Right lobe of liver (tissue), 4 donors: ENCODE measurements at regions not wholly inside any gene's neighbourhood (a gene's known extent, or its start where the extent isn't known, plus 50 kb on each side); places are given as distances from the start of the nearest gene placed in this dataset.

Experiments used
- POLR2A ChIP-seq: fragments of 450-650 bp; IDR thresholded peaks from one replicate; pipeline ENCODE4 v1.6.1; 2017; ENCODE audit warnings: antibody characterized with exemption, mild to moderate bottlenecking
- TF ChIP-seq, protein P1 (sequence below), 4 donors: fragments of 200-600 bp in 3 of 4; fragments of 450-650 bp in 1 of 4; IDR thresholded peaks; one replicate each; pipeline versions ENCODE4 v1.5.1 to v1.8.0; 2016 to 2022; ENCODE audit warnings: antibody characterized with exemption in 4 of 4, mild to moderate bottlenecking in 2 of 4
- donor health status: DM: no; HTN: no; CAD: no.
- donor health status: DM: no; HTN: no; CAD: no.
- donor health status: DM: no; HTN: yes; CAD: no.

DNA sequence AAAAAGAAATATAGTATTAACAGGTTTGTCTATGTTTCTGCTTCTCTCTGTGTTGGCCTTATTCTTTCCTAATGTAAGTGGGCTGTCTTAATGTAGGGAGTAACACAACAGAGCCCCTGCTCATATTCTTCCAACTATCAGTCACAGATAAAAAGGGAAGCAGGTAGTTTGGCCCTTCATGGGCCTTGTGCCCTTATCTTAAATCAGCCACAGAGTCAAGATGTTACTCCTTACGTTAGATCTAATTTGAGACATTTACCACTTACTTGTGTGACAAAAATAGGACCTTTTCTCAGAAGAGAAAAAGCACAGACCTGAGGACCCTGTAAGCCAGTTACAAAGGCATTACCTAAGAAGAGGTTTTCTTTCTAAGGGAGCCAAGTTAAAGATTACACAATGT, 589.0 kb downstream of the GRXCR1 start:
- TF ChIP-seq, protein P1, sequence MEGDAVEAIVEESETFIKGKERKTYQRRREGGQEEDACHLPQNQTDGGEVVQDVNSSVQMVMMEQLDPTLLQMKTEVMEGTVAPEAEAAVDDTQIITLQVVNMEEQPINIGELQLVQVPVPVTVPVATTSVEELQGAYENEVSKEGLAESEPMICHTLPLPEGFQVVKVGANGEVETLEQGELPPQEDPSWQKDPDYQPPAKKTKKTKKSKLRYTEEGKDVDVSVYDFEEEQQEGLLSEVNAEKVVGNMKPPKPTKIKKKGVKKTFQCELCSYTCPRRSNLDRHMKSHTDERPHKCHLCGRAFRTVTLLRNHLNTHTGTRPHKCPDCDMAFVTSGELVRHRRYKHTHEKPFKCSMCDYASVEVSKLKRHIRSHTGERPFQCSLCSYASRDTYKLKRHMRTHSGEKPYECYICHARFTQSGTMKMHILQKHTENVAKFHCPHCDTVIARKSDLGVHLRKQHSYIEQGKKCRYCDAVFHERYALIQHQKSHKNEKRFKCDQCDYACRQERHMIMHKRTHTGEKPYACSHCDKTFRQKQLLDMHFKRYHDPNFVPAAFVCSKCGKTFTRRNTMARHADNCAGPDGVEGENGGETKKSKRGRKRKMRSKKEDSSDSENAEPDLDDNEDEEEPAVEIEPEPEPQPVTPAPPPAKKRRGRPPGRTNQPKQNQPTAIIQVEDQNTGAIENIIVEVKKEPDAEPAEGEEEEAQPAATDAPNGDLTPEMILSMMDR (IDR thresholded peaks at IDR 0.05) = no peak
- no peak for TF ChIP-seq POLR2A
